Limb (tissue), 2 donors: ENCODE measurements at regions not wholly inside any gene's neighbourhood (a gene's known extent, or its start where the extent isn't known, plus 50 kb on each side); places are given as distances from the start of the nearest gene placed in this dataset.
"Not testable (repeated sequence)": the region's sequence is repeated elsewhere in the genome, so short reads cannot be mapped to it uniquely, and the experiment has no call there.

ENCODE experiments used
- DNase-seq, 2 donors: peaks; one replicate each; pipeline ENCODE4 v3.0.0-alpha.2; 2016; ENCODE audit errors: extremely low spot score in 2 of 2

DNA sequence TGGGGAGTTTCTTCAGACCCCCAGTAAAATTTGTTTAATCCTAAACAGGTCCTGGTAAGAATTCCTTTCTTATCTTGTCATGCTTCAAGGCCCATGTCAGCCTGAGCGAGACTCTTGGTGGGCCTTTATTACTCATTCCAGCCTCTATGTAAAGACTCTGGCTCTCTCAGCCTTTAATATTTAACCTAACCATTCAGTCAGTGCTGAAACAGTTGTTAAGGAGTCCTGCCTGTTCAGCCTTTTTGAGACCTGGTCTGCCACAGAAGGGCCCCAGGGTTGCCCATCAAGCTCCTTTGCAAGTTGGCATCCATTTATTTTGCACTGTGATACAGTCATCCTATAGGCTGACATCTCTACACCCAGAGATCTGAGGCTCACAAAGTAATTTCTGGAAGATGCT is 107.7 kb upstream of the VANGL1 start:
- no peak for DNase-seq

- DNase-seq: peak in 1 of 2 donors; percentile 36
Measured at GRCh38 chr1:115531631-115532264, 110.0 kb upstream of the VANGL1 start.

DNA sequence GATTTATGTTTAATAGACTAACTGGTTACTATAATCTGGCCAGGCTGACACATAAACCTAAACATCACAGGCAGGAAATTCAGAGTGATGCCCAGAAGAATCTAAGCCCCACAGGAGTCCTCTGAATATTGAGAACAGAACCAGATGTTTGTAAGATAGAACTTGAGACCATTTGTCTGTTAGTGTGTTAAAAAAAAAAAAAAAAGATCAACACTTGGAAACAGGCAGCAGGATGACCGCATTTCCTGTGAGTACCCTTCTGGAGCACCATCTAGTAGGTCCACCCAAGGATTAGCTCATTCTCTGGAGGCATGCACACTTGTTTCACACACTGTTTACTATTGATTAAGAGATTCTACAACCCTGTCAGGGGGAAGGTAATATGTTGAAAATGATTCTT is 111.4 kb upstream of the VANGL1 start:
- DNase-seq: peak in 1 of 2 donors; percentile 47

- DNase-seq: no peak
Measured at GRCh38 chr1:115529216-115529897, 112.4 kb upstream of the VANGL1 start.

- not testable (repeated sequence) for DNase-seq
Measured at GRCh38 chr1:115528336-115528735, 113.4 kb upstream of the VANGL1 start.

DNA sequence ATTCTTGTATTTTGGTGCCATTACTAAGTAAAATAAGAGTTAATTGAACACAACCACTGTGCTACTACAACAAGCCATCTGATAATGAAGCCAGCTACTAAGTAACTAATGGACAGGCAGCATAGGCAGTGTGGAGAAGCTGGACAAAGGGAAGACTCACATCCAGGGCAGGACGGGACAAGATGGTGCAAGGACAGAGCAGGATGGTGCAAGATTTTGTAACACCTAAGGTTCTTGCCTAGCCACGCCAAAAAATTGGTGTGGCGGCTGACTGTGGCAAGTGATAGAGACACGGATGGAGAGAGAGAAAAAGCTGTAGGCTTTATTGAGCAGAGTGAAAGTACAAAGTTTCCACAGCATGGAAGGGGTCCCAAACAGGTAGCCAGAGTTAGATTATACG is 114.0 kb upstream of the VANGL1 start:
- no peak for DNase-seq

GRCh38 chr1:115526900-115527299 is 114.9 kb upstream of the VANGL1 start:
- DNase-seq: no peak

DNA sequence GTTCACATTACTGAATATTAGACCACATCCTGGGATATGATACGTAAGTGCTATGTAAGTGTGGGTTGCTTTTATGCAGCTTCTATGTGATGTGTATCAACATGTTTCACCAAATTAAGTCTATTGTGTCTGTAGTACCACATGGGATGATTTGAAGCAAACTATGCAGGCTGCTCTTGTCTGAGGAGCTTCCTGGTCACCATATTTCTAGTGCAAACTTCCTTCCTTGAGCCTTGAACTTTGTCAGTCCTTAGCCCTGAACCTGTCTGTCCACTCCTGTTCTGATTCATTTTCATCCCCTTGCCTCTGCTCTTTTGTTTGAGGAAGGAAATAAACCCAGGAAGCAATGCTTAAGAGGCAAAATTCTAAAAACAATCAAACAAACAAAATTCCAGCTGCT is 117.5 kb upstream of the VANGL1 start:
- no peak for DNase-seq

DNA sequence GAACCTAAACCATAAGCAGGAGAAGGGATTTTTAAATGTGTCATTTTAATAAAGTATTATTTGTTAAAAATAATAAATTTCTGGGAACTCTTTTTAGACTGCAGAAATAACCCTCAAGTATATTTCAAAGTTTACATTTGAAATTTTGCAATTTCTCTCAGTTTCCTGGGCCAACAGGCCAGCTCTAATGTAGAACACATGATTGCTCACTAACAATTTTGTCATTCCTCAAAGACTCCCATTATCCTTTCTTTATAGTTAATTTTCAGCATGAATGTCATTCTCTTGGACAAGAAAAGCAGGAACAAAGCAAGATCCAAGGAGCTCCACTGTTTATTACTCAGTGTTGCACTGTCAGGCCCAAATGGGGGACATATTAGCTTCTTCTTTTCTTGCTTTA is 119.4 kb upstream of the VANGL1 start:
- no peak for DNase-seq

DNA sequence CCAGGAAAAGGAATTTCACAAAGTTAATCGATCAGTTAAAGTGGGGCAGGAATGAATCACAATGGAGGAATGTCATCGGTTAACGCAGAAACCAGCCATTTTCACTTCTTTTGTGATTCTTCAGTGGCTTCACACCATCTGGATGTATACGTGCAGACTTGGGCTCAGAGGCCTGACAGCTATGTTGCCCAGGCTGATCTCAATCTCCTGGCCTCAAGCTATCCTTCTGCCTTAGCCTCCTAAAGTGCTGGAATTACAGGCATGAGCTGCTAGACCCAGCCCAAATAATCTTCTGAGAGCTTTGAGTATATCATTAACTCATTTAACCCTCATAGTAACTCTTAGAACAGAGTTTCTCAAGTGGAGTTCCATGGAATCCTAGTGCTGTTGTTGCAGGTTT is 126.5 kb upstream of the VANGL1 start:
- no peak for DNase-seq

- not testable (repeated sequence) for DNase-seq
Measured at GRCh38 chr1:115510226-115510625, 131.5 kb upstream of the VANGL1 start.

DNA sequence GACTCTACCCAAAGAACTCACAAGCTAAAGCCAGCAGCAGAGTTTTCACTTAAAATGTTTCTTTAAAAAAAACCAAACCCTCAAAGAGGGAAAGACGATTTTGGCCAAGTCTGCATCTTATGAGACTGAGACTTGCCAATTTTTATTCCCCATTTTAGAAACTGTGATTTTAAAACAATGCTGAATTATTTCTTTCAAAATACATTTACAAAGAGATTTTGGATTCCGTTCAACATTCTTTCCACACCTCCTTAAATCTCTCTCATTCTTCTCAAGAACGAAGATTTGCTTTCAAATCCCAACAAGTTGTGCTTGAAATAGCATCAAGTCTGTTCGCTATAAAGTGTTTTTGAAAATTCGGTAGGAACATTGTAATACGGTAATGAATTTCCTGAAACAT is 133.9 kb upstream of the VANGL1 start:
- DNase-seq: peak in 1 of 2 donors; percentile 72

DNA sequence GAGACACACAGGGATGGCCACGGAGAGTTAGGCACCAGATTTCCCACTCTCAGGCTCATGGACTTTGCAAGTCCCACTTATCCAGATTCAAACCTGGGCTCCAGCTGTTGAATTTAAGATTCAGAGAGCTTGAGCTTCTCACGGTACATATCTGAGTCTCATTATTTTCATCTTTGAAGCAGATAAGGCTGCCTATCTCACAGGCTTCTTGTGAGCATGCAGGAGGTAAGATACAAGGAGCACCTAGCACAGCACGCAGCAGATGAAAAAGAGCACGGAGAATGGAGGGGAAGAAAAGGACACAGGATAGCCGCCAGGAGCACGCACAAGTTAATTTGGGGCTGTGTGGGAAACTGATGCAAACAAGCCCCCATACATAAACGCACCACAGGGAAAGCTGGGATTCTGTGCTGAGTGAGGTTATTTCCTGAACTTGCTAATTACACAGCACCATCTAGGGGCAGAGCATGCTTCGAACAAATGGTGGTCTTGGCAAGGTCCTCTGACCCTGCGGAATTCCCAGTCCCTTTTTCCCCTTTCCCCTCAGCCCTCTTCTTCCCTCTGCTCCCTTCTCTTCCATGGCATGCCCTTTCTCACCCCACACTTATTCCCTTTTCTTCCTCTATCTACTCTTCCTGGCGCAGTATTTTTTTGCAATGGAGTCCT is 134.7 kb upstream of the VANGL1 start:
- DNase-seq: peak; percentile 48 to 61

DNA sequence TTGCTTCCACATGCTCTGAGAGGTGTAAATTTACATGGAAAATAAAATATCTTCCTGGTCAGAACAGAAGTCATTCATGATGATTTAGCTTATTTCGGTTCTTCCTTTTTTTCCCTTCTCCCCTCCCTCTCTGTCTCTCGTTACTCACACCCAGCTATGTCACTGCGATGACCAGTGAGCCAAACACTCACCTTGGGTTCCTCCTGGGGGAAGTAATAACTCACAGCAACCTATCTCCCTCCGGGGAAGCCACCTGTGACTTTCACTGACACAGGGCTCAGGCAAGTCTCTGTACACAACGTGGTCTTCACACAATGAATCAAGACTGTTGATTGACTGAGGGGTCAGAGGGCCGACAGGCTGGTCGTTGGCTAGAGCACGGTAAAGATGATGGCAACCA is 135.3 kb upstream of the VANGL1 start:
- no peak for DNase-seq

DNA sequence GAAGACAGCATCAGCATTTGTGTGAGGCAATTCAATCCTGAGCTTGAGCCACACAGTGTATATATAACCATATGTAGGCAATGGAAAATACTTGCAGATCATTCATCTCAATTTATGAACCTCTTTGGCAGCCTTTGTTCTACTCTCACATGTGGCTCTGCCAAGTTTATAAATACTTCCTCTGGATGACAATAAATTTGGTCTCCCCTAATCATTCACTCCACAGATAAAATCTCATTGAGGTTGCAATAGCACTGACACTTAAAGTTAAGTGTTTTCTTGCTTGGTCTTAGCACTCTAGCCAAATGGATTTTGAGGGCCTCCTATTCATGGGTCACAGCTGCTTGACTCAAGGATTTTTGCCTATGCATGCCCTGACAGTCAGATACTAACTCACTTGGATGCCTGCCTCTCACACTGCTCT is 136.6 kb upstream of the VANGL1 start:
- peak in 1 of 2 donors; percentile 79 for DNase-seq

- not testable (repeated sequence) for DNase-seq
Measured at GRCh38 chr1:115502183-115502582, 139.6 kb upstream of the VANGL1 start.

DNA sequence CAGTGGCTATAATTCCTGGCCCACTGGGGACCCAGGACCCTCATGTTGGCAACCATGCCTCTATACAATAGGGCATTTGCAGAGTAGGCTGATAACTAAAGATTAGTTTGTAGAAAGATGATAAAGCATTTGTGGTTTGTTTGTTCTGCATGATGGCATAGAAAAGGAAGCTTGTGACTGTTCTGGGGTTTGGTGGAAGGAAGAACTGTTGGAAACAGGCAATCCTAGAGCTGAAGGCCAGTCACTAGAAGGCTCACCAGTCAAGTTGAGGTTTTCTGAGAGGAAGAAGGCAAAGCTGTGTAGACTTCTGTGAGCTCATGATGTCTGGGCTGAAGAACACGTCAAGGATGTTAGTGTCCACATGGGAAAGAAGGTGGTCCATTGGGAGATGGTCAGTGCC is 140.3 kb upstream of the VANGL1 start:
- DNase-seq: no peak

DNA sequence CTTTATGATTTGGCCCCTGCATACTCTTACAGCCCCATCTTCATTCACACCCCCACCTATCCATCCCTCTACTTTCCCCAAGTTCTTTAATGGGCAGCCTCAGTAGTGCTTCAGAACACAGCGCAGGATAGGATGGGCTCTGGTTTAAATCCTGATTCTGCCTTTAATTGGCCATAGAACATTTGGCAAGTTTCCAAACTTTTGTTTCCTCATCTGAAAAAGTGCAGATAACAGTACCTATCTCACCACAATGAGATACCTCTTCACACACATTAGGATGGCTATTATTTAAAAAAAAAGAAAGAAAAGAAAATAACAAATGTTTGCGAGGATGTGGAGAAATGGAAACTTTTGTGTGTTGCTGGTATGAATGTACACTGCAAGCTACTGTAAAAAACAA is 142.5 kb upstream of the VANGL1 start:
- no peak for DNase-seq

- DNase-seq: no peak
Measured at GRCh38 chr1:115496904-115497527, 144.8 kb upstream of the VANGL1 start.

DNA sequence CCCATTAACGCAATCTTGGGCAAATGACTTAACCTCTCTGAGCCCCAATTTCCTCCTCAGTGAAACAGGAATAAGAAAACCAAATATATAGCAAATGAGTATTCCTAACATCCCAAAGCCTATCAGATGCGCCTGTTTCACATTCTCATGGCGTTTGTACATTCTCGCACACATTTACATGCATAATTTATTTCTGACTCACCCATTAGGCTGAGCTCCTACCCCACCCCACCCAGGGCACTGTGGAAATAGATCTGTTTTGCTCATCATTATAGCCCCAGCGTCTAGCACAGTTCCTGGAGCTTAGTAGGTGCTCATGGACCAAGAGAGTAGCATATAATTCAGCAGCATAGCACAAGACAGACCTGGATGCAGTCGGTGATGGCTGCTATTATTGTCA is 146.1 kb upstream of the VANGL1 start:
- no peak for DNase-seq

DNA sequence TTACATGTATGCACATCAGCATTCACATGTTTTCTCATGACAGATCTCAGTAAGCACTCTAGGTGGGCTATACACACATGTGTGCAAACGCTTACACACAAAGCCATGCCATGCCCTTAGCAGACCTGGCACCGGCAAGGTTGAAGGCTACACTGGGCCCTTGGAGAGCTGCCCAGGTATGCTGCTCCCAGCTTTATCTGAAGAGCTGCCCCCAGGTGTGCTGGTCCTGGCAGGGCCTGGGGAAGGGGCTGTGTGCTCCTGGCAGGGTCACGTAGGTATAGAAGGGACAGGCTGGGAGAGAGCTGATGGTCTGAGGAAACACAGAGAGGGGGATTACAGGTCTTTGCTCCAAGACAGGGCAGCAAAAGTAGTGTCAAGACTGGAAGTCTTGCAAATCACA is 146.7 kb upstream of the VANGL1 start:
- DNase-seq: no peak

DNA sequence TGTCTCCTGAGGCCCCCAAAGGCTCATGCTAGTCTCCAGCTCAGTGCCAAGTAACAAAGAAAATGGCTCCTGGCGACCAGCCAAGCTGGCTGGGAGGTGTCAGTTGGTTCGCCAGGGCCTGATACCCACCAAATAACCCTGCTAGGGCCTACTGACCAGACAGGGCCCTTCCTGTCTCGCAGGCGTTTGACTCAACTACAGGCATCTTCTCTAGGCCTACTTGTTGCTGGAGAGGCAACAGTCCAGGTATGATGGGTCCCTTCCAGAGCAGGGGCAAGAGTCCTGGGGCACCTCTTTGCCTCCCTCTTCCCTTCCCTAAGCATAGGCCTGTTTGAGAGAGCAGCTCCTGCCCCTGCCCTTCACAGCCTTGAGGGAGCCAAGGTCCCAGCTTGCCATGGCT is 147.9 kb upstream of the VANGL1 start:
- DNase-seq: no peak
